ENCODE measurements at regions not wholly inside any gene's neighbourhood (a gene's known extent, or its start where the extent isn't known, plus 50 kb on each side); places are given as distances from the start of the nearest gene placed in this dataset.

- no peak for ATAC-seq (ENCODE audit: low read depth)
- no peaks in the 10 kb centered on the region for H3K36me3 ChIP-seq (ENCODE audit: low read depth)
- no peak overlapping the region for H3K4me3 ChIP-seq (ENCODE audit: severe bottlenecking)
- no peaks in the 10 kb centered on the region for H3K4me1 ChIP-seq (ENCODE audit: insufficient read depth, poor library complexity, severe bottlenecking)
- no peak for DNase-seq (ENCODE audit: low spot score)
- H3K27ac ChIP-seq (ENCODE audit: poor library complexity, severe bottlenecking), result no peak overlapping the region
- no peak for TF ChIP-seq CTCF (IDR thresholded peaks at IDR 0.05; ENCODE audit: poor library complexity, severe bottlenecking)
- no peaks in the 10 kb centered on the region for H3K27me3 ChIP-seq (ENCODE audit: insufficient read depth, poor library complexity, severe bottlenecking)
- no peaks in the 10 kb centered on the region for H3K9me3 ChIP-seq (ENCODE audit: severe bottlenecking)
Observed at GRCh38 chr16:26708428-26708827, 358.3 kb upstream of the C16orf82 start.

GRCh38 chr16:26709175-26709574 lies 357.6 kb upstream of the C16orf82 start:
- Histone ChIP-seq H3K27ac (ENCODE audit: poor library complexity, severe bottlenecking) (no peak overlapping the region), H3K9me3 (ENCODE audit: severe bottlenecking) (no peaks in the 10 kb centered on the region), H3K4me3 (ENCODE audit: severe bottlenecking) (no peak overlapping the region), H3K27me3 (ENCODE audit: insufficient read depth, poor library complexity, severe bottlenecking) (no peaks in the 10 kb centered on the region), H3K36me3 (ENCODE audit: low read depth) (no peaks in the 10 kb centered on the region), H3K4me1 (ENCODE audit: insufficient read depth, poor library complexity, severe bottlenecking) (no peaks in the 10 kb centered on the region)
- no peak for ATAC-seq (ENCODE audit: low read depth)
- DNase-seq (ENCODE audit: low spot score), result no peak
- no peak for TF ChIP-seq CTCF (IDR thresholded peaks at IDR 0.05; ENCODE audit: poor library complexity, severe bottlenecking)

- H3K9me3 ChIP-seq (ENCODE audit: severe bottlenecking), result no peaks in the 10 kb centered on the region
- H3K27me3 ChIP-seq (ENCODE audit: insufficient read depth, poor library complexity, severe bottlenecking), result no peaks in the 10 kb centered on the region
- ATAC-seq (ENCODE audit: low read depth) (no peak), DNase-seq (ENCODE audit: low spot score) (no peak)
- no peak for TF ChIP-seq CTCF (IDR thresholded peaks at IDR 0.05; ENCODE audit: poor library complexity, severe bottlenecking)
- no peaks in the 10 kb centered on the region for H3K36me3 ChIP-seq (ENCODE audit: low read depth)
- no peaks in the 10 kb centered on the region for H3K4me1 ChIP-seq (ENCODE audit: insufficient read depth, poor library complexity, severe bottlenecking)
- H3K4me3 ChIP-seq (ENCODE audit: severe bottlenecking), result no peak overlapping the region
- H3K27ac ChIP-seq (ENCODE audit: poor library complexity, severe bottlenecking), result no peak overlapping the region
Observed at GRCh38 chr16:26709754-26710153, 357.0 kb upstream of the C16orf82 start.

GRCh38 chr16:26710450-26710849 lies 356.3 kb upstream of the C16orf82 start:
- Histone ChIP-seq H3K27ac (ENCODE audit: poor library complexity, severe bottlenecking) (no peak overlapping the region), H3K4me1 (ENCODE audit: insufficient read depth, poor library complexity, severe bottlenecking) (no peaks in the 10 kb centered on the region), H3K4me3 (ENCODE audit: severe bottlenecking) (no peak overlapping the region)

GRCh38 chr16:26712876-26713275 lies 353.9 kb upstream of the C16orf82 start:
- H3K4me3 ChIP-seq (ENCODE audit: severe bottlenecking), result no peak overlapping the region
- TF ChIP-seq CTCF (IDR thresholded peaks at IDR 0.05; ENCODE audit: poor library complexity, severe bottlenecking), result no peak
- no peaks in the 10 kb centered on the region for H3K9me3 ChIP-seq (ENCODE audit: severe bottlenecking)
- DNase-seq (ENCODE audit: low spot score), result no peak
- no peaks in the 10 kb centered on the region for H3K4me1 ChIP-seq (ENCODE audit: insufficient read depth, poor library complexity, severe bottlenecking)
- no peaks in the 10 kb centered on the region for H3K27me3 ChIP-seq (ENCODE audit: insufficient read depth, poor library complexity, severe bottlenecking)
- H3K36me3 ChIP-seq (ENCODE audit: low read depth), result no peaks in the 10 kb centered on the region
- no peak for ATAC-seq (ENCODE audit: low read depth)
- H3K27ac ChIP-seq (ENCODE audit: poor library complexity, severe bottlenecking), result no peak overlapping the region

More at GRCh38 chr16:26710450-26710849, 356.3 kb upstream of the C16orf82 start:
- DNase-seq (ENCODE audit: low spot score), result no peak
- no peak for ATAC-seq (ENCODE audit: low read depth)
- Histone ChIP-seq H3K9me3 (ENCODE audit: severe bottlenecking) (no peaks in the 10 kb centered on the region), H3K27me3 (ENCODE audit: insufficient read depth, poor library complexity, severe bottlenecking) (no peaks in the 10 kb centered on the region), H3K36me3 (ENCODE audit: low read depth) (no peaks in the 10 kb centered on the region)
- no peak for TF ChIP-seq CTCF (IDR thresholded peaks at IDR 0.05; ENCODE audit: poor library complexity, severe bottlenecking)

All from RWPE2 (cell line).